CD4-positive, alpha-beta T cell treated with Interleukin-2 at 100 ng/mL for 4 hours (primary cell): ENCODE measurements at regions not wholly inside any gene's neighbourhood (a gene's known extent, or its start where the extent isn't known, plus 50 kb on each side); places are given as distances from the start of the nearest gene placed in this dataset.

ENCODE experiments used
- DNase-seq: peaks from one replicate; pipeline ENCODE4 v3.0.0-alpha.2; 2020; ENCODE audit warnings: low spot score

GRCh38 chr21:30986965-30987364 lies 51.3 kb downstream of the KRTAP19-8 start:
- DNase-seq, result no peak

- DNase-seq, result no peak
Measured at GRCh38 chr21:30984889-30985288, 53.4 kb downstream of the KRTAP19-8 start.

GRCh38 chr21:30981403-30981802 lies 56.9 kb downstream of the KRTAP19-8 start:
- DNase-seq, result no peak

GRCh38 chr21:30979054-30979453 lies 59.2 kb downstream of the KRTAP19-8 start:
- DNase-seq, result peak; percentile 10

GRCh38 chr21:30964283-30964682 lies 74.0 kb downstream of the KRTAP19-8 start:
- DNase-seq, result no peak

GRCh38 chr21:30963502-30963901 lies 74.8 kb downstream of the KRTAP19-8 start:
- no peak for DNase-seq

- DNase-seq, result no peak
Measured at GRCh38 chr21:30962013-30962412, 76.3 kb downstream of the KRTAP19-8 start.

GRCh38 chr21:30958741-30959140 lies 77.4 kb upstream of the KRTAP11-1 start:
- no peak for DNase-seq

- DNase-seq, result no peak
Measured at GRCh38 chr21:30957010-30957409, 75.6 kb upstream of the KRTAP11-1 start.

GRCh38 chr21:30953605-30954004 lies 72.2 kb upstream of the KRTAP11-1 start:
- no peak for DNase-seq

GRCh38 chr21:30947141-30947540 lies 65.8 kb upstream of the KRTAP11-1 start:
- no peak for DNase-seq

- no peak for DNase-seq
Measured at GRCh38 chr21:30943920-30944319, 62.5 kb upstream of the KRTAP11-1 start.

- no peak for DNase-seq
Measured at GRCh38 chr21:30943243-30943642, 61.9 kb upstream of the KRTAP11-1 start.

GRCh38 chr21:30942192-30942591 lies 60.8 kb upstream of the KRTAP11-1 start:
- DNase-seq, result no peak

GRCh38 chr21:30936207-30936606 lies 54.8 kb upstream of the KRTAP11-1 start:
- no peak for DNase-seq

GRCh38 chr21:30935889-30936168 lies 54.4 kb upstream of the KRTAP11-1 start:
- DNase-seq, result no peak

GRCh38 chr21:30935121-30935888 lies 53.9 kb upstream of the KRTAP11-1 start:
- DNase-seq, result no peak

- no peak for DNase-seq
Measured at GRCh38 chr21:30932686-30933085, 51.3 kb upstream of the KRTAP11-1 start.
